Liver (tissue), 8 donors: ENCODE measurements at regions not wholly inside any gene's neighbourhood (a gene's known extent, or its start where the extent isn't known, plus 50 kb on each side); places are given as distances from the start of the nearest gene placed in this dataset.

ENCODE experiments used
- DNase-seq: peaks from one replicate; pipeline ENCODE4 v3.0.0-alpha.2; 2017; ENCODE audit warnings: low spot score
- H3K27ac ChIP-seq, 2 donors: one replicate each; pipeline ENCODE4 v1.7.0; 2013; ENCODE audit warnings: inconsistent platforms in 2 of 2, low read length in 2 of 2, control low read depth in 1 of 2, low read depth in 1 of 2, mild to moderate bottlenecking in 1 of 2
- H3K27me3 ChIP-seq, 4 donors: one replicate each; pipeline versions ENCODE4 v1.6.1 to v1.7.0; 2013; ENCODE audit warnings: low read length in 3 of 4, inconsistent platforms in 1 of 4, mild to moderate bottlenecking in 1 of 4, moderate library complexity in 1 of 4; ENCODE audit not compliant: control insufficient read depth in 4 of 4, insufficient read depth in 4 of 4
- H3K36me3 ChIP-seq, 4 donors: one replicate each; pipeline versions ENCODE4 v1.6.1 to v1.7.0; 2013; ENCODE audit warnings: low read length in 3 of 4, mild to moderate bottlenecking in 3 of 4, low read depth in 1 of 4, moderate library complexity in 1 of 4; ENCODE audit not compliant: control insufficient read depth in 4 of 4, insufficient read depth in 3 of 4
- H3K4me1 ChIP-seq, 4 donors: one replicate each; pipeline versions ENCODE4 v1.6.1 to v1.7.0; 2013; ENCODE audit warnings: low read length in 3 of 4, mild to moderate bottlenecking in 3 of 4, moderate library complexity in 1 of 4; ENCODE audit not compliant: control insufficient read depth in 4 of 4, insufficient read depth in 4 of 4
- H3K4me3 ChIP-seq, 3 donors: one replicate each; pipeline versions ENCODE4 v1.6.1 to v1.7.0; 2013; ENCODE audit warnings: low read length in 3 of 3, control low read depth in 1 of 3, low read depth in 1 of 3, mild to moderate bottlenecking in 1 of 3
- H3K9ac ChIP-seq, 2 donors: one replicate each; pipeline ENCODE4 v1.7.0; 2013; ENCODE audit warnings: low read length in 2 of 2, mild to moderate bottlenecking in 2 of 2, moderate library complexity in 2 of 2, control low read depth in 1 of 2, low read depth in 1 of 2
- H3K9me3 ChIP-seq, 4 donors: one replicate each; pipeline versions ENCODE4 v1.6.1 to v1.7.0; 2013; ENCODE audit warnings: low read length in 3 of 4; ENCODE audit not compliant: control insufficient read depth in 4 of 4
- FOXA1 ChIP-seq: IDR thresholded peaks from 2 replicates; pipeline ENCODE4 v1.6.1; 2016; ENCODE audit warnings: antibody characterized with exemption
- FOXA2 ChIP-seq: IDR thresholded peaks from 2 replicates; pipeline ENCODE4 v1.6.1; 2016; ENCODE audit warnings: antibody characterized with exemption
- GABPA ChIP-seq, 2 donors: IDR thresholded peaks in 1 of 2; conservative IDR thresholded peaks in 1 of 2; 2 replicates each; pipeline ENCODE4 v1.6.1; 2016; ENCODE audit warnings: antibody characterized with exemption in 2 of 2, mild to moderate bottlenecking in 1 of 2, moderate library complexity in 1 of 2
- HNF4G ChIP-seq: IDR thresholded peaks from 2 replicates; pipeline ENCODE4 v1.6.1; 2016; ENCODE audit warnings: antibody characterized with exemption
- JUND ChIP-seq, 2 donors: IDR thresholded peaks; 2 replicates each; pipeline ENCODE4 v1.6.1; 2016; ENCODE audit warnings: antibody characterized with exemption in 2 of 2
- NR2F2 ChIP-seq: IDR thresholded peaks from 2 replicates; pipeline ENCODE4 v1.6.1; 2016; ENCODE audit warnings: antibody characterized with exemption
- RAD21 ChIP-seq, 2 donors: IDR thresholded peaks; 2 replicates each; pipeline ENCODE4 v1.6.1; 2016; ENCODE audit warnings: antibody characterized with exemption in 2 of 2, mild to moderate bottlenecking in 2 of 2
- RXRA ChIP-seq, 2 donors: IDR thresholded peaks; 2 replicates each; pipeline ENCODE4 v1.6.1; 2017 to 2018; ENCODE audit warnings: antibody characterized with exemption in 2 of 2, mild to moderate bottlenecking in 1 of 2
- SP1 ChIP-seq: IDR thresholded peaks from 2 replicates; pipeline ENCODE4 v1.6.1; 2018; ENCODE audit warnings: antibody characterized with exemption, mild to moderate bottlenecking
- TAF1 ChIP-seq: conservative IDR thresholded peaks from 2 replicates; pipeline ENCODE4 v1.6.1; 2016; ENCODE audit warnings: antibody characterized with exemption, mild to moderate bottlenecking
- YY1 ChIP-seq: IDR thresholded peaks from 2 replicates; pipeline ENCODE4 v1.6.1; 2016; ENCODE audit warnings: antibody characterized with exemption, mild to moderate bottlenecking
- WGBS: extraction: QIAGEN DNeasy Blood & Tissue Kit; methylation state at CpG from one replicate; pipeline ENCODE4 v1.1.7; 2013; 5-methylcytosine and 5-hydroxymethylcytosine counted together
- TF ChIP-seq, protein P1 (sequence below): IDR thresholded peaks from 2 replicates; pipeline ENCODE4 v1.6.1; 2016; ENCODE audit warnings: antibody characterized with exemption, mild to moderate bottlenecking
- TF ChIP-seq, protein P2 (sequence below): IDR thresholded peaks from 2 replicates; pipeline ENCODE4 v1.6.1; 2016; ENCODE audit warnings: antibody characterized with exemption
- TF ChIP-seq, protein P3 (sequence below): IDR thresholded peaks from 2 replicates; pipeline ENCODE4 v1.6.1; 2016; ENCODE audit warnings: antibody characterized with exemption
- TF ChIP-seq, protein P4 (sequence below): fragments of 150-350 bp; IDR thresholded peaks from 2 replicates; pipeline ENCODE4 v1.5.1; 2017; ENCODE audit warnings: improper control_type of control experiment, low read depth, low read length; ENCODE audit not compliant: missing input control
- donor health status: healthy.
- donor health status: healthy.
- donor health status: healthy.
- donor health status: healthy.
- donor health status: healthy.

DNA sequence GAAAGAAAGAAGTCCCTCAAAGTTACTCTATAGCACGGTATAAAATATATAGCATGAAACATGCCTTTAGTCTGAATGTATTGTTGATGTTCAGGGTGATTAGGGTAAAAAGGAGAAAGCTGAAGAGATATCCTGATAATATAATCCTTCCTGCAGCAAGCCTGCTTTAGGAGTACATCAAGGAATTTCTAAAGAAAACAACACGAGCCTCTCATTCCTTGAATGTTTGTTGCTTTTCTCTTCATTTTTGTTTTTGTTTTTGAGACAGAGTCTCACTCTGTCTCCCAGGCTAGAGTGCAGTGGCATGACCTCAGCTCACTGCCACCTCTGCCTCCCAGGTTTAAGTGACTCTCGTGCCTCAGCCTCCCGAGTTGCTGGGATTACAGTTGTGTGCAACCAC is 79.1 kb downstream of the CD164 start:
- DNase-seq: no peak
- TF ChIP-seq RAD21 (IDR thresholded peaks at IDR 0.05) (no peak), FOXA2 (no peak), JUND (IDR thresholded peaks at IDR 0.05) (no peak), GABPA (IDR thresholded peaks at IDR 0.05 in 1 of 2, conservative IDR thresholded peaks at IDR 0.05 in 1 of 2) (no peak), HNF4G (no peak), FOXA1 (no peak), YY1 (no peak), RXRA (IDR thresholded peaks at IDR 0.05) (no peak)
- TF ChIP-seq, protein P1, sequence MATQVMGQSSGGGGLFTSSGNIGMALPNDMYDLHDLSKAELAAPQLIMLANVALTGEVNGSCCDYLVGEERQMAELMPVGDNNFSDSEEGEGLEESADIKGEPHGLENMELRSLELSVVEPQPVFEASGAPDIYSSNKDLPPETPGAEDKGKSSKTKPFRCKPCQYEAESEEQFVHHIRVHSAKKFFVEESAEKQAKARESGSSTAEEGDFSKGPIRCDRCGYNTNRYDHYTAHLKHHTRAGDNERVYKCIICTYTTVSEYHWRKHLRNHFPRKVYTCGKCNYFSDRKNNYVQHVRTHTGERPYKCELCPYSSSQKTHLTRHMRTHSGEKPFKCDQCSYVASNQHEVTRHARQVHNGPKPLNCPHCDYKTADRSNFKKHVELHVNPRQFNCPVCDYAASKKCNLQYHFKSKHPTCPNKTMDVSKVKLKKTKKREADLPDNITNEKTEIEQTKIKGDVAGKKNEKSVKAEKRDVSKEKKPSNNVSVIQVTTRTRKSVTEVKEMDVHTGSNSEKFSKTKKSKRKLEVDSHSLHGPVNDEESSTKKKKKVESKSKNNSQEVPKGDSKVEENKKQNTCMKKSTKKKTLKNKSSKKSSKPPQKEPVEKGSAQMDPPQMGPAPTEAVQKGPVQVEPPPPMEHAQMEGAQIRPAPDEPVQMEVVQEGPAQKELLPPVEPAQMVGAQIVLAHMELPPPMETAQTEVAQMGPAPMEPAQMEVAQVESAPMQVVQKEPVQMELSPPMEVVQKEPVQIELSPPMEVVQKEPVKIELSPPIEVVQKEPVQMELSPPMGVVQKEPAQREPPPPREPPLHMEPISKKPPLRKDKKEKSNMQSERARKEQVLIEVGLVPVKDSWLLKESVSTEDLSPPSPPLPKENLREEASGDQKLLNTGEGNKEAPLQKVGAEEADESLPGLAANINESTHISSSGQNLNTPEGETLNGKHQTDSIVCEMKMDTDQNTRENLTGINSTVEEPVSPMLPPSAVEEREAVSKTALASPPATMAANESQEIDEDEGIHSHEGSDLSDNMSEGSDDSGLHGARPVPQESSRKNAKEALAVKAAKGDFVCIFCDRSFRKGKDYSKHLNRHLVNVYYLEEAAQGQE: no peak
- TF ChIP-seq, protein P2, sequence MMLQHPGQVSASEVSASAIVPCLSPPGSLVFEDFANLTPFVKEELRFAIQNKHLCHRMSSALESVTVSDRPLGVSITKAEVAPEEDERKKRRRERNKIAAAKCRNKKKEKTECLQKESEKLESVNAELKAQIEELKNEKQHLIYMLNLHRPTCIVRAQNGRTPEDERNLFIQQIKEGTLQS: no peak
- TF ChIP-seq, protein P3, sequence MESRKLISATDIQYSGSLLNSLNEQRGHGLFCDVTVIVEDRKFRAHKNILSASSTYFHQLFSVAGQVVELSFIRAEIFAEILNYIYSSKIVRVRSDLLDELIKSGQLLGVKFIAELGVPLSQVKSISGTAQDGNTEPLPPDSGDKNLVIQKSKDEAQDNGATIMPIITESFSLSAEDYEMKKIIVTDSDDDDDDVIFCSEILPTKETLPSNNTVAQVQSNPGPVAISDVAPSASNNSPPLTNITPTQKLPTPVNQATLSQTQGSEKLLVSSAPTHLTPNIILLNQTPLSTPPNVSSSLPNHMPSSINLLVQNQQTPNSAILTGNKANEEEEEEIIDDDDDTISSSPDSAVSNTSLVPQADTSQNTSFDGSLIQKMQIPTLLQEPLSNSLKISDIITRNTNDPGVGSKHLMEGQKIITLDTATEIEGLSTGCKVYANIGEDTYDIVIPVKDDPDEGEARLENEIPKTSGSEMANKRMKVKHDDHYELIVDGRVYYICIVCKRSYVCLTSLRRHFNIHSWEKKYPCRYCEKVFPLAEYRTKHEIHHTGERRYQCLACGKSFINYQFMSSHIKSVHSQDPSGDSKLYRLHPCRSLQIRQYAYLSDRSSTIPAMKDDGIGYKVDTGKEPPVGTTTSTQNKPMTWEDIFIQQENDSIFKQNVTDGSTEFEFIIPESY: no peak
- TF ChIP-seq, protein P4, sequence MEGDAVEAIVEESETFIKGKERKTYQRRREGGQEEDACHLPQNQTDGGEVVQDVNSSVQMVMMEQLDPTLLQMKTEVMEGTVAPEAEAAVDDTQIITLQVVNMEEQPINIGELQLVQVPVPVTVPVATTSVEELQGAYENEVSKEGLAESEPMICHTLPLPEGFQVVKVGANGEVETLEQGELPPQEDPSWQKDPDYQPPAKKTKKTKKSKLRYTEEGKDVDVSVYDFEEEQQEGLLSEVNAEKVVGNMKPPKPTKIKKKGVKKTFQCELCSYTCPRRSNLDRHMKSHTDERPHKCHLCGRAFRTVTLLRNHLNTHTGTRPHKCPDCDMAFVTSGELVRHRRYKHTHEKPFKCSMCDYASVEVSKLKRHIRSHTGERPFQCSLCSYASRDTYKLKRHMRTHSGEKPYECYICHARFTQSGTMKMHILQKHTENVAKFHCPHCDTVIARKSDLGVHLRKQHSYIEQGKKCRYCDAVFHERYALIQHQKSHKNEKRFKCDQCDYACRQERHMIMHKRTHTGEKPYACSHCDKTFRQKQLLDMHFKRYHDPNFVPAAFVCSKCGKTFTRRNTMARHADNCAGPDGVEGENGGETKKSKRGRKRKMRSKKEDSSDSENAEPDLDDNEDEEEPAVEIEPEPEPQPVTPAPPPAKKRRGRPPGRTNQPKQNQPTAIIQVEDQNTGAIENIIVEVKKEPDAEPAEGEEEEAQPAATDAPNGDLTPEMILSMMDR: no peak
- Histone ChIP-seq H3K9me3 (no peaks in the 10 kb centered on the region), H3K27me3 (no peaks in the 10 kb centered on the region), H3K9ac (no peak overlapping the region), H3K27ac (no peak overlapping the region), H3K4me3 (no peak overlapping the region), H3K36me3 (no peaks in the 10 kb centered on the region), H3K4me1 (peaks cover 0 to 4% (median 1%) of the 10 kb centered on the region in 4 donors)
- WGBS: 95% methylated on average over 4 of the region's 4 CpGs

DNA sequence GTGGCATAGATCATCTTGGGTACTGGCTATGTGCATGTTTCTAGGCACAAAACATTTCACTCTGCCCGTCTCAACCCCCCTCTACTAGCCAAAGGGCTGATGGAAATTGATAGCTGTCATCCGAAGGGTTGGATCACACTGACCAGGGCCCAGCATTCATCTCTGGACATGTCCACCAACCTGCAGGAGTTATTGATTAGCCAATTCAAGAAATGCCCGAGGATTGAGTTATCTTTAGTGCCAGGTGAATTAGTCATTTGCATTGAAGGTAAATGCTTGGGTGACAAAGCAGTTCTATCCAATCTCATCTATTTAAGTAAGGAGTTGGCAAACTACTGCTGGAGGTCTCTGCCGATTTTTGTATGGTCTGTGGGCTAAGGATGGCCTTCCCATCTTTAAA is 80.1 kb downstream of the CD164 start:
- DNase-seq: no peak
- Histone ChIP-seq H3K27me3 (no peaks in the 10 kb centered on the region), H3K9me3 (no peaks in the 10 kb centered on the region), H3K27ac (no peak overlapping the region), H3K9ac (no peak overlapping the region), H3K4me3 (no peak overlapping the region), H3K36me3 (no peaks in the 10 kb centered on the region), H3K4me1 (peaks cover 0 to 4% (median 1%) of the 10 kb centered on the region in 4 donors)
- WGBS: 88% methylated on average over 4 of the region's 4 CpGs
- TF ChIP-seq JUND (IDR thresholded peaks at IDR 0.05) (no peak), NR2F2 (no peak), GABPA (IDR thresholded peaks at IDR 0.05 in 1 of 2, conservative IDR thresholded peaks at IDR 0.05 in 1 of 2) (no peak), FOXA2 (no peak), TAF1 (no peak), RAD21 (IDR thresholded peaks at IDR 0.05) (no peak), HNF4G (no peak), FOXA1 (no peak), SP1 (no peak)
- TF ChIP-seq, protein P3: no peak
- TF ChIP-seq, protein P1: no peak
- TF ChIP-seq, protein P4: no peak
